Large intestine (tissue), 3 donors: ENCODE measurements at regions not wholly inside any gene's neighbourhood (a gene's known extent, or its start where the extent isn't known, plus 50 kb on each side); places are given as distances from the start of the nearest gene placed in this dataset.
A peak's percentile ranks its signal among the peaks of the same experiment; 100 is the strongest.
"Not testable (repeated sequence)": the region's sequence is repeated elsewhere in the genome, so short reads cannot be mapped to it uniquely, and the experiment has no call there.

ENCODE experiments used
- DNase-seq, 2 donors: peaks; one replicate each; pipeline versions ENCODE4 v3.0.0 to v3.0.0-alpha.2; 2013
- H3K27ac ChIP-seq: one replicate; pipeline ENCODE4 v1.5.1; 2013; ENCODE audit warnings: low read length
- H3K27me3 ChIP-seq: 2 replicates; pipeline ENCODE4 v1.6.1; 2013; ENCODE audit warnings: low read length; ENCODE audit not compliant: control insufficient read depth, insufficient read depth
- H3K36me3 ChIP-seq: 2 replicates; pipeline ENCODE4 v1.6.1; 2013; ENCODE audit warnings: low read length; ENCODE audit not compliant: control insufficient read depth, insufficient read depth
- H3K4me1 ChIP-seq: one replicate; pipeline ENCODE4 v1.6.1; 2013; ENCODE audit warnings: low read length; ENCODE audit not compliant: control insufficient read depth, insufficient read depth
- H3K4me3 ChIP-seq: one replicate; pipeline ENCODE4 v1.5.1; 2013; ENCODE audit warnings: low read length
- H3K9me3 ChIP-seq: one replicate; pipeline ENCODE4 v1.6.1; 2013; ENCODE audit warnings: mild to moderate bottlenecking, low read depth, low read length, moderate library complexity; ENCODE audit not compliant: control insufficient read depth
- WGBS: methylation state at CpG from one replicate; pipeline ENCODE4 v1.1.5; 2013; ENCODE audit warnings: low lambda C conversion rate; ENCODE audit not compliant: insufficient coverage; 5-methylcytosine and 5-hydroxymethylcytosine counted together

- peaks cover 7% of the 10 kb centered on the region for H3K9me3 ChIP-seq
- peak in 1 of 2 donors; percentile 32 for DNase-seq
- WGBS = no CpG with 5 or more reads among the region's 1 CpG
These were observed 184.0 kb downstream of the BCHE start for GRCh38 chr3:165653130-165653778.

GRCh38 chr3:165649282-165649681 is 187.9 kb downstream of the BCHE start:
- not testable (repeated sequence) for DNase-seq, H3K4me3 ChIP-seq, H3K27ac ChIP-seq, H3K4me1 ChIP-seq, H3K27me3 ChIP-seq, H3K36me3 ChIP-seq, H3K9me3 ChIP-seq
- WGBS = no CpG with 5 or more reads among the region's 30 CpGs

More at GRCh38 chr3:165653130-165653778, 184.0 kb downstream of the BCHE start:
- Histone ChIP-seq H3K4me3 (no peak overlapping the region), H3K27ac (no peak overlapping the region), H3K27me3 (no peaks in the 10 kb centered on the region), H3K36me3 (no peaks in the 10 kb centered on the region), H3K4me1 (no peaks in the 10 kb centered on the region)

GRCh38 chr3:165645191-165645590 is 192.0 kb downstream of the BCHE start:
- no peak for DNase-seq
- WGBS = no CpG with 5 or more reads among the region's 2 CpGs
- H3K36me3 ChIP-seq = no peaks in the 10 kb centered on the region
- no peaks in the 10 kb centered on the region for H3K27me3 ChIP-seq
- H3K4me3 ChIP-seq = no peak overlapping the region
- peaks cover 3% of the 10 kb centered on the region for H3K9me3 ChIP-seq
- H3K4me1 ChIP-seq = peaks cover 7% of the 10 kb centered on the region
- no peak overlapping the region for H3K27ac ChIP-seq

GRCh38 chr3:165644331-165644730 is 192.9 kb downstream of the BCHE start:
- DNase-seq = no peak
- WGBS = 100% methylated on average over 1 of the region's 1 CpG
- Histone ChIP-seq H3K27ac (no peak overlapping the region), H3K36me3 (no peaks in the 10 kb centered on the region), H3K4me3 (no peak overlapping the region), H3K9me3 (peaks cover 3% of the 10 kb centered on the region), H3K27me3 (no peaks in the 10 kb centered on the region), H3K4me1 (peaks cover 7% of the 10 kb centered on the region)

DNA sequence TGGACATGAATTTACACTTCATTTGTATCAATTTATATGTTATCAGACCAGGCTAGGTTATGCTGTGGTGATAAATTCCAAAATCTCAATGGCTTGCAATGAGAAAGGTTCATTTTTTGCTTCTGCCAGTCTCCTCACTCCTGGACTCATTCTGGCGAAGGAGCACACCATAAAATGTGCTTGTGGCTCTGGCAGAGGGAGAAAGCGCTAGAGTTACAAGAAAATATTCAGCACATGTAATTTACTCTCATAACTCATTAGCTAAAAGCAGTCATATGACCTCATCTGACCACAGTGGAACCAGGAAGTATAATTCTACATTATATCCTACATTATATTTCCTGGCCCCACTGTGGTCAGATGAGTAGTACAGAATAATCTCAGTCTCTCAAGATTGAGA is 193.8 kb downstream of the BCHE start:
- Histone ChIP-seq H3K36me3 (no peaks in the 10 kb centered on the region), H3K4me1 (peaks cover 7% of the 10 kb centered on the region), H3K27me3 (no peaks in the 10 kb centered on the region), H3K9me3 (no peaks in the 10 kb centered on the region), H3K4me3 (no peak overlapping the region), H3K27ac (peak overlapping the region; percentile 45)
- peak in 1 of 2 donors; percentile 47 for DNase-seq
- WGBS = no CpG with 5 or more reads among the region's 2 CpGs

- no peaks in the 10 kb centered on the region for H3K9me3 ChIP-seq
- H3K4me3 ChIP-seq = no peak overlapping the region
- H3K4me1 ChIP-seq = peaks cover 7% of the 10 kb centered on the region
- H3K27ac ChIP-seq = peak overlapping the region; percentile 45
- H3K27me3 ChIP-seq = no peaks in the 10 kb centered on the region
- WGBS = no CpG with 5 or more reads among the region's 4 CpGs
- H3K36me3 ChIP-seq = no peaks in the 10 kb centered on the region
- DNase-seq = peak; percentile 57 to 72
These were observed 194.3 kb downstream of the BCHE start for GRCh38 chr3:165642761-165643420.

- H3K27me3 ChIP-seq = no peaks in the 10 kb centered on the region
- no peak overlapping the region for H3K27ac ChIP-seq
- no peak for DNase-seq
- WGBS = 92% methylated on average over 4 of the region's 5 CpGs
- H3K4me1 ChIP-seq = peaks cover 7% of the 10 kb centered on the region
- H3K9me3 ChIP-seq = no peaks in the 10 kb centered on the region
- no peaks in the 10 kb centered on the region for H3K36me3 ChIP-seq
- no peak overlapping the region for H3K4me3 ChIP-seq
These were observed 195.5 kb downstream of the BCHE start for GRCh38 chr3:165641569-165642310.

GRCh38 chr3:165640970-165641369 is 196.3 kb downstream of the BCHE start:
- H3K4me3 ChIP-seq = no peak overlapping the region
- peak in 1 of 2 donors; percentile 46 for DNase-seq
- no peaks in the 10 kb centered on the region for H3K36me3 ChIP-seq
- peaks cover 7% of the 10 kb centered on the region for H3K4me1 ChIP-seq
- no peaks in the 10 kb centered on the region for H3K27me3 ChIP-seq
- WGBS = 67% methylated on average over 1 of the region's 1 CpG
- no peaks in the 10 kb centered on the region for H3K9me3 ChIP-seq
- H3K27ac ChIP-seq = no peak overlapping the region

DNA sequence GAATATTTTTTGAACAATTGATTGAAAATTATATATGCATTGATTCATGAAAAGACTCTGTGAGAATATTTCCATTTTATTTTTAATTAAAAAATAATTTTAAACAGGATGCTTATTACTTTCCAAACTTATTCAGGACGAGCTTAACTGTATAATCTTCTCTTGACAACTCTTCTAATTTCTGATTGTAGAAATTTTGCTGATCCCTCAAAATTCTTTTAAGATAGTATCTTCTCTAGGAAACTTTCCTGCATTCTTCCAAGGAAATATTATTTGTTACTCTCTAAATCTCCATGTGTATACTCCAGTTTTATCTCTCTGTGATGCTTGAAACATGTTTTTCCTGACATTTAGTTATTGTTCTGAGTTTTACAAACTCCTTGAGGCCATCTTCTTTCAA is 197.2 kb downstream of the BCHE start:
- Histone ChIP-seq H3K4me1 (peaks cover 7% of the 10 kb centered on the region), H3K9me3 (no peaks in the 10 kb centered on the region), H3K36me3 (no peaks in the 10 kb centered on the region), H3K27me3 (no peaks in the 10 kb centered on the region), H3K27ac (no peak overlapping the region), H3K4me3 (no peak overlapping the region)
- no peak for DNase-seq
- 86% methylated on average over 1 of the region's 1 CpG for WGBS

GRCh38 chr3:165638034-165638433 is 199.2 kb downstream of the BCHE start:
- H3K36me3 ChIP-seq = no peaks in the 10 kb centered on the region
- no peak overlapping the region for H3K27ac ChIP-seq
- H3K4me3 ChIP-seq = no peak overlapping the region
- peaks cover 3% of the 10 kb centered on the region for H3K4me1 ChIP-seq
- DNase-seq = no peak
- 82% methylated on average over 5 of the region's 6 CpGs for WGBS
- H3K27me3 ChIP-seq = no peaks in the 10 kb centered on the region
- H3K9me3 ChIP-seq = no peaks in the 10 kb centered on the region
